H1 (cell line): ENCODE measurements at regions not wholly inside any gene's neighbourhood (a gene's known extent, or its start where the extent isn't known, plus 50 kb on each side); places are given as distances from the start of the nearest gene placed in this dataset.

Experiments used
- CTCF ChIA-PET: fragments of 300-600 bp; sonication (Branson Sonifier 250); formaldehyde crosslinking; loops from one replicate; lab custom pipeline; 2021; ENCODE audit not compliant: partially characterized antibody; lab: Charles Lee
- POLR2A ChIA-PET: fragments of 300-600 bp; sonication (Branson Sonifier 250); formaldehyde crosslinking; loops from one replicate; lab custom pipeline; 2021; ENCODE audit warnings: inconsistent platforms; ENCODE audit not compliant: partially characterized antibody; lab: Charles Lee
- DNase-seq, 2 experiments: peaks; one replicate each; pipeline versions ENCODE4 v3.0.0 to v3.0.0-alpha.2; 2010 to 2022; ENCODE audit warnings: low spot score in 2 of 2, low read depth in 1 of 2, mixed read lengths in 1 of 2
- FAIRE-seq: peaks from 2 replicates; lab custom pipeline; 2011; peaks lifted over from hg19 to GRCh38; lab: Jason Lieb, UNC
- H2AFZ ChIP-seq: 2 replicates; pipeline ENCODE4 v1.8.1; 2012; ENCODE audit warnings: low read length, inconsistent platforms
- H2AK5ac ChIP-seq: 2 replicates; pipeline ENCODE4 v1.6.1; 2013; ENCODE audit warnings: low read depth, low read length
- H2BK120ac ChIP-seq: replicated peaks from 2 replicates; pipeline ENCODE3; 2013; ENCODE audit warnings: low read depth, low read length, inconsistent platforms
- H2BK12ac ChIP-seq: 2 replicates; pipeline ENCODE4 v1.6.1; 2013; ENCODE audit warnings: low read depth, low read length
- H2BK15ac ChIP-seq: 2 replicates; pipeline ENCODE4 v1.6.1; 2013; ENCODE audit warnings: low read length
- H2BK20ac ChIP-seq: 2 replicates; pipeline ENCODE4 v1.6.1; 2013; ENCODE audit warnings: low read length
- H2BK5ac ChIP-seq: 2 replicates; pipeline ENCODE4 v1.6.1; 2013; ENCODE audit warnings: low read depth, low read length
- H3K14ac ChIP-seq: 2 replicates; pipeline ENCODE4 v1.6.1; 2013; ENCODE audit warnings: inconsistent platforms; ENCODE audit not compliant: insufficient read length
- H3K18ac ChIP-seq: 2 replicates; pipeline ENCODE4 v1.6.1; 2013; ENCODE audit warnings: low read length; ENCODE audit errors: extremely low read depth
- H3K23ac ChIP-seq: 2 replicates; pipeline ENCODE4 v1.6.1; 2013; ENCODE audit warnings: inconsistent platforms; ENCODE audit not compliant: insufficient read length
- H3K23me2 ChIP-seq: 2 replicates; pipeline ENCODE4 v1.6.1; 2013; ENCODE audit warnings: low read depth, low read length
- H3K27ac ChIP-seq: 2 replicates; pipeline ENCODE4 v1.6.1; 2011; ENCODE audit warnings: low read depth, low read length, inconsistent platforms
- H3K27me3 ChIP-seq, 4 experiments: replicated peaks in 1 of 4; 1 replicate in 1 of 4; 2 replicates in 3 of 4; pipeline versions ENCODE4 v1.6.1 to v1.8.1; 2011 to 2013; ENCODE audit warnings: low read length in 3 of 4, mild to moderate bottlenecking in 3 of 4, inconsistent platforms in 2 of 4, mixed read lengths in 2 of 4, moderate library complexity in 1 of 4; ENCODE audit not compliant: control insufficient read depth in 3 of 4, insufficient read depth in 3 of 4; ENCODE audit errors: extremely low read depth in 1 of 4
- H3K36me3 ChIP-seq, 4 experiments: 2 replicates each; pipeline versions ENCODE4 v1.6.1 to v1.8.1; 2011 to 2013; ENCODE audit warnings: mild to moderate bottlenecking in 4 of 4, low read length in 3 of 4, moderate library complexity in 2 of 4, control low read depth in 1 of 4, inconsistent platforms in 1 of 4; ENCODE audit not compliant: insufficient read depth in 4 of 4, control insufficient read depth in 2 of 4
- H3K4ac ChIP-seq: replicated peaks from 2 replicates; pipeline ENCODE3; 2013; ENCODE audit warnings: low read length, low read depth, mixed read lengths, inconsistent platforms; ENCODE audit not compliant: insufficient read length
- H3K4me1 ChIP-seq, 4 experiments: replicated peaks in 1 of 4; 1 replicate in 1 of 4; 2 replicates in 3 of 4; pipeline versions ENCODE4 v1.6.1 to v1.8.1; 2011 to 2013; ENCODE audit warnings: low read length in 3 of 4, inconsistent platforms in 2 of 4, mixed read lengths in 1 of 4; ENCODE audit not compliant: insufficient read depth in 4 of 4, control insufficient read depth in 3 of 4
- H3K4me2 ChIP-seq, 2 experiments: 2 replicates each; pipeline versions ENCODE4 v1.6.1 to v1.8.1; 2011 to 2013; ENCODE audit warnings: low read depth in 2 of 2, low read length in 2 of 2, control low read depth in 1 of 2, inconsistent platforms in 1 of 2, mild to moderate bottlenecking in 1 of 2; ENCODE audit not compliant: insufficient read depth in 1 of 2
- H3K4me3 ChIP-seq, 4 experiments: fragments of 200-600, 300-600 bp in 1 of 4; sonication (generic), shearing (Covaris generic), sonication (Bioruptor Twin) in 1 of 4; 2 replicates each; pipeline versions ENCODE4 v1.5.1 to v1.8.1; 2011 to 2016; ENCODE audit warnings: low read length in 4 of 4, low read depth in 3 of 4, control low read depth in 2 of 4, inconsistent platforms in 2 of 4, mild to moderate bottlenecking in 2 of 4, mixed read lengths in 1 of 4, moderate library complexity in 1 of 4; ENCODE audit not compliant: insufficient read depth in 2 of 4; ENCODE audit errors: extremely low read depth in 1 of 4
- H3K56ac ChIP-seq: replicated peaks from 2 replicates; pipeline ENCODE3; 2013; ENCODE audit warnings: low read depth, mild to moderate bottlenecking, mixed read lengths, low read length, inconsistent platforms; ENCODE audit not compliant: insufficient read length
- H3K79me1 ChIP-seq: 2 replicates; pipeline ENCODE4 v1.6.1; 2013; ENCODE audit warnings: low read depth, low read length, control low read depth
- H3K79me2 ChIP-seq, 2 experiments: 2 replicates each; pipeline versions ENCODE4 v1.6.1 to v1.8.1; 2012 to 2013; ENCODE audit warnings: low read length in 2 of 2, mild to moderate bottlenecking in 2 of 2, inconsistent platforms in 1 of 2; ENCODE audit not compliant: insufficient read depth in 2 of 2, control insufficient read depth in 1 of 2
- H3K9ac ChIP-seq, 4 experiments: replicated peaks in 1 of 4; 1 replicate in 1 of 4; 2 replicates in 3 of 4; pipeline versions ENCODE4 v1.6.1 to v1.8.1; 2011 to 2013; ENCODE audit warnings: low read depth in 3 of 4, low read length in 3 of 4, control low read depth in 2 of 4, mild to moderate bottlenecking in 2 of 4, moderate library complexity in 2 of 4, inconsistent platforms in 1 of 4; ENCODE audit errors: extremely low read depth in 1 of 4
- H3K9me3 ChIP-seq, 2 experiments: 2 replicates each; pipeline versions ENCODE4 v1.6.1 to v1.8.1; 2012 to 2013; ENCODE audit warnings: mild to moderate bottlenecking in 2 of 2, moderate library complexity in 2 of 2, control low read depth in 1 of 2, inconsistent platforms in 1 of 2, low read depth in 1 of 2, low read length in 1 of 2, mixed read lengths in 1 of 2; ENCODE audit not compliant: insufficient read depth in 2 of 2
- H4K20me1 ChIP-seq, 2 experiments: replicated peaks in 1 of 2; 2 replicates each; pipeline versions ENCODE3 to v1.8.1; 2011 to 2013; ENCODE audit warnings: inconsistent platforms in 2 of 2, low read length in 2 of 2, mild to moderate bottlenecking in 1 of 2; ENCODE audit not compliant: insufficient read depth in 2 of 2, control insufficient read depth in 1 of 2
- H4K5ac ChIP-seq: 2 replicates; pipeline ENCODE4 v1.6.1; 2013; ENCODE audit warnings: low read length, low read depth, mixed read lengths, inconsistent platforms; ENCODE audit not compliant: insufficient read length
- H4K8ac ChIP-seq: 2 replicates; pipeline ENCODE4 v1.8.0; 2013; ENCODE audit warnings: mild to moderate bottlenecking, moderate library complexity, low read length, inconsistent platforms; ENCODE audit not compliant: insufficient read depth; ENCODE audit errors: extremely low read depth
- H4K91ac ChIP-seq: replicated peaks from 2 replicates; pipeline ENCODE3; 2013; ENCODE audit warnings: low read length, mixed read lengths, inconsistent platforms; ENCODE audit not compliant: insufficient read length
- CBX5 ChIP-seq: fragments of 300-800, 300-1000 bp; sonication (generic); IDR thresholded peaks from 2 replicates; pipeline ENCODE4 v1.7.1; 2016; ENCODE audit warnings: antibody characterized with exemption, low read length, low read depth
- CREB1 ChIP-seq: IDR thresholded peaks from 2 replicates; pipeline ENCODE4 v1.6.1; 2012; ENCODE audit warnings: inconsistent platforms
- EGR1 ChIP-seq: IDR thresholded peaks from 2 replicates; pipeline ENCODE4 v1.6.1; 2011; ENCODE audit warnings: low read depth, low read length, borderline replicate concordance
- EP300 ChIP-seq, 2 experiments: IDR thresholded peaks; 1 replicate in 1 of 2; 2 replicates in 1 of 2; pipeline ENCODE4 v1.6.1; 2011 to 2012; ENCODE audit warnings: low read depth in 2 of 2, low read length in 2 of 2, mild to moderate bottlenecking in 2 of 2, borderline replicate concordance in 1 of 2, inconsistent platforms in 1 of 2, moderate library complexity in 1 of 2
- JUND ChIP-seq: IDR thresholded peaks from 2 replicates; pipeline ENCODE4 v1.6.1; 2011; ENCODE audit warnings: mild to moderate bottlenecking, improper control_type of control experiment, low read length
- KDM4A ChIP-seq: IDR thresholded peaks from one replicate; pipeline ENCODE4 v1.7.1; 2012; ENCODE audit warnings: low read depth, mild to moderate bottlenecking, moderate library complexity, low read length, inconsistent platforms; ENCODE audit not compliant: severe bottlenecking
- KDM5A ChIP-seq: fragments of 200-600 bp; IDR thresholded peaks from 2 replicates; pipeline ENCODE4 v1.7.1; 2012; ENCODE audit warnings: mild to moderate bottlenecking, low read length, inconsistent platforms, mixed read lengths
- POLR2A ChIP-seq, 2 experiments: IDR thresholded peaks; 1 replicate in 1 of 2; 2 replicates in 1 of 2; pipeline ENCODE4 v1.6.1; 2011; ENCODE audit warnings: low read depth in 2 of 2, low read length in 2 of 2, mild to moderate bottlenecking in 2 of 2; ENCODE audit errors: control extremely low read depth in 1 of 2
- POU5F1 ChIP-seq: IDR thresholded peaks from 2 replicates; pipeline ENCODE4 v1.6.1; 2011; ENCODE audit warnings: low read depth, mild to moderate bottlenecking, low read length, moderate library complexity
- RAD21 ChIP-seq, 2 experiments: IDR thresholded peaks in 1 of 2; conservative IDR thresholded peaks in 1 of 2; 2 replicates each; pipeline ENCODE4 v1.6.1; 2011; ENCODE audit warnings: low read depth in 2 of 2, low read length in 2 of 2, improper control_type of control experiment in 1 of 2, inconsistent platforms in 1 of 2, mild to moderate bottlenecking in 1 of 2, moderate library complexity in 1 of 2
- RBBP5 ChIP-seq: IDR thresholded peaks from 2 replicates; pipeline ENCODE4 v1.7.1; 2012; ENCODE audit warnings: low read depth, mild to moderate bottlenecking, inconsistent platforms, low read length, moderate library complexity, borderline replicate concordance
- RFX5 ChIP-seq: IDR thresholded peaks from 2 replicates; pipeline ENCODE4 v1.6.1; 2011; ENCODE audit warnings: low read depth, low read length, improper control_type of control experiment, borderline replicate concordance
- TAF1 ChIP-seq: IDR thresholded peaks from 2 replicates; pipeline ENCODE4 v1.6.1; 2011; ENCODE audit warnings: mild to moderate bottlenecking, low read depth, low read length
- TBP ChIP-seq: IDR thresholded peaks from 2 replicates; pipeline ENCODE4 v1.6.1; 2011; ENCODE audit warnings: low read depth, low read length, improper control_type of control experiment
- WGBS, 2 experiments: shearing (Covaris generic) in 1 of 2; methylation state at CpG; one replicate each; pipeline versions ENCODE4 v1.1.6 to v1.1.7; 2013 to 2015; ENCODE audit warnings: low lambda C conversion rate in 2 of 2, mixed read lengths in 2 of 2, inconsistent platforms in 1 of 2, low coverage in 1 of 2, missing lambda C conversion rate in 1 of 2; ENCODE audit not compliant: insufficient replicate concordance in 2 of 2, insufficient coverage in 1 of 2, insufficient read length in 1 of 2; ENCODE audit errors: extremely low coverage in 1 of 2, missing lambda C conversion rate in 1 of 2; 5-methylcytosine and 5-hydroxymethylcytosine counted together
- TF ChIP-seq, protein P1 (sequence below): IDR thresholded peaks from 2 replicates; pipeline ENCODE4 v1.6.1; 2011; ENCODE audit warnings: low read length, improper control_type of control experiment

DNA sequence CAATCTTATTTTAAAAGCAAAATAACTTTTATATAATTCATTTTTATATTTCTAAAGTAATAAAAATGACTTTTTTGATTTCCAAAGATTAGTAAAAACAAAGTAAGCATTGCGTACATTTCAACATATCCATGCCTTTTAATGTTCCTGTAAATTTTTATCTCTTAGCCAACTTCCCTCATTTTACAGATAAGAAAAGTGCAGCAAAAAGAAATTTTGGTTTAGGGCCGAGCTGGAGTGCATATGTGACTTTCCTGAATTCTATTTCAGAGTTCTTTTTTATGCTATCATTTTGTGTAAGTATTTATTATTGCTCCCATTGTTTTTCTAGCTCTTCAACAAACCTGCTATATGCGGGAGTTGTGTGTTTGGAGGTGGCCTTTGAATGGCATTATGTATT is 195.3 kb downstream of the NHLRC3 start:
- ChIA-PET POLR2A (no interaction called here), CTCF (no interaction called here)
- H3K9me3 ChIP-seq: no peaks in the 10 kb centered on the region
- H4K8ac ChIP-seq: no peak overlapping the region
- H3K18ac ChIP-seq: no peak overlapping the region
- no peak overlapping the region for H3K14ac ChIP-seq
- no peak overlapping the region for H3K27ac ChIP-seq
- no peak overlapping the region for H3K23ac ChIP-seq
- no peak overlapping the region for H4K91ac ChIP-seq
- H3K79me2 ChIP-seq: no peaks in the 10 kb centered on the region
- no peak overlapping the region for H2BK120ac ChIP-seq
- H3K27me3 ChIP-seq: no peaks in the 10 kb centered on the region
- no peak overlapping the region for H3K4ac ChIP-seq
- no peaks in the 10 kb centered on the region for H3K79me1 ChIP-seq
- no peak overlapping the region for H3K4me3 ChIP-seq
- no peak overlapping the region for H2BK20ac ChIP-seq
- no peaks in the 10 kb centered on the region for H3K23me2 ChIP-seq
- 90% methylated on average over 3 of the region's 3 CpGs; no CpG with 5 or more reads in 1 of the 2 experiments for WGBS, 2 experiments
- no peak overlapping the region for H4K5ac ChIP-seq
- H2AFZ ChIP-seq: no peak overlapping the region
- no peak overlapping the region for H2BK12ac ChIP-seq
- H2BK15ac ChIP-seq: no peak overlapping the region
- FAIRE-seq: no peak
- H2AK5ac ChIP-seq: no peak overlapping the region
- no peak overlapping the region for H3K4me2 ChIP-seq
- H3K9ac ChIP-seq: no peak overlapping the region
- DNase-seq: no peak
- no peaks in the 10 kb centered on the region for H3K36me3 ChIP-seq
- H2BK5ac ChIP-seq: no peak overlapping the region
- H4K20me1 ChIP-seq: no peaks in the 10 kb centered on the region
- H3K4me1 ChIP-seq: no peaks in the 10 kb centered on the region
- no peak overlapping the region for H3K56ac ChIP-seq
- TF ChIP-seq RBBP5: no peak
- TF ChIP-seq TBP: no peak
- TF ChIP-seq, protein P1, sequence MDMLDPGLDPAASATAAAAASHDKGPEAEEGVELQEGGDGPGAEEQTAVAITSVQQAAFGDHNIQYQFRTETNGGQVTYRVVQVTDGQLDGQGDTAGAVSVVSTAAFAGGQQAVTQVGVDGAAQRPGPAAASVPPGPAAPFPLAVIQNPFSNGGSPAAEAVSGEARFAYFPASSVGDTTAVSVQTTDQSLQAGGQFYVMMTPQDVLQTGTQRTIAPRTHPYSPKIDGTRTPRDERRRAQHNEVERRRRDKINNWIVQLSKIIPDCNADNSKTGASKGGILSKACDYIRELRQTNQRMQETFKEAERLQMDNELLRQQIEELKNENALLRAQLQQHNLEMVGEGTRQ: no peak
- no peak for TF ChIP-seq JUND
- TF ChIP-seq RAD21 (IDR thresholded peaks at IDR 0.05 in 1 of 2, conservative IDR thresholded peaks at IDR 0.05 in 1 of 2; ENCODE audit: low read depth in 2 of 2, low read length in 2 of 2): no peak
- no peak for TF ChIP-seq EP300 (IDR thresholded peaks at IDR 0.05; ENCODE audit: borderline replicate concordance in 1 of 2, low read depth in 2 of 2, low read length in 2 of 2)
- TF ChIP-seq CREB1: no peak
- no peak for TF ChIP-seq TAF1
- TF ChIP-seq POLR2A (IDR thresholded peaks at IDR 0.05; ENCODE audit: control extremely low read depth in 1 of 2, low read depth in 2 of 2, low read length in 2 of 2): no peak
- TF ChIP-seq POU5F1: no peak
- no peak for TF ChIP-seq CBX5
- no peak for TF ChIP-seq KDM4A
- no peak for TF ChIP-seq EGR1
- TF ChIP-seq RFX5: no peak
- TF ChIP-seq KDM5A: no peak
